Panc1 (cell line): ENCODE measurements at regions not wholly inside any gene's neighbourhood (a gene's known extent, or its start where the extent isn't known, plus 50 kb on each side); places are given as distances from the start of the nearest gene placed in this dataset.
"Not testable (repeated sequence)": the region's sequence is repeated elsewhere in the genome, so short reads cannot be mapped to it uniquely, and the experiment has no call there.

Experiments
- ATAC-seq: fragments of 200-7000 bp; cut with Tn5 transposase; 2 replicates; pipeline ENCODE4 v1.9.1; 2020; ENCODE audit warnings: mild to moderate bottlenecking, moderate library complexity
- BruUV-seq: library from RNA; stranded (reverse); fragments of 400-500 nt; replicated peaks from 2 replicates; lab custom pipeline; 2021; lab: Mats Ljungman, UMichigan
- CTCF ChIA-PET: fragments of 300-600 bp; sonication (Branson Sonifier 250); formaldehyde crosslinking; loops from one replicate; lab custom pipeline; 2022; ENCODE audit warnings: antibody characterized with exemption; lab: Charles Lee
- POLR2A ChIA-PET: fragments of 300-600 bp; sonication (Branson Sonifier 250); formaldehyde crosslinking; loops from one replicate; lab custom pipeline; 2022; ENCODE audit warnings: antibody characterized with exemption; lab: Charles Lee
- DNase-seq: peaks from one replicate; pipeline ENCODE4 v3.0.0-alpha.2; 2010; ENCODE audit warnings: low read depth, low spot score
- H3K27ac ChIP-seq: 2 replicates; pipeline ENCODE4 v1.5.1; 2011; ENCODE audit warnings: mild to moderate bottlenecking, low read length, inconsistent platforms
- H3K27me3 ChIP-seq: fragments of 200-500 bp; sonication (Bioruptor generic); 2 replicates; pipeline ENCODE4 v1.6.0; 2014; ENCODE audit warnings: low read length, inconsistent platforms; ENCODE audit not compliant: control insufficient read depth, insufficient read depth
- H3K36me3 ChIP-seq: fragments of 200-500 bp; sonication (Bioruptor generic); 2 replicates; pipeline ENCODE4 v1.5.1; 2014; ENCODE audit warnings: inconsistent platforms, mild to moderate bottlenecking, low read length, moderate library complexity; ENCODE audit not compliant: control insufficient read depth, insufficient read depth
- H3K4me1 ChIP-seq: 2 replicates; pipeline ENCODE4 v1.5.1; 2011; ENCODE audit warnings: inconsistent platforms, mild to moderate bottlenecking, low read length, moderate library complexity; ENCODE audit not compliant: control insufficient read depth, insufficient read depth
- H3K4me3 ChIP-seq, 2 experiments: 2 replicates each; pipeline ENCODE4 v1.5.1; 2011 to 2012; ENCODE audit warnings: low read depth in 2 of 2, low read length in 2 of 2, mild to moderate bottlenecking in 2 of 2, inconsistent platforms in 1 of 2, moderate library complexity in 1 of 2
- H3K9me3 ChIP-seq: fragments of 200-500 bp; sonication (Bioruptor generic); 2 replicates; pipeline ENCODE4 v1.5.1; 2014; ENCODE audit warnings: low read depth, mild to moderate bottlenecking, inconsistent platforms, low read length, moderate library complexity; ENCODE audit not compliant: control insufficient read depth, insufficient read depth
- REST ChIP-seq, 2 experiments: IDR thresholded peaks; 2 replicates each; pipeline ENCODE4 v1.6.1; 2011 to 2012; ENCODE audit warnings: low read depth in 2 of 2, control low read depth in 1 of 2, low read length in 1 of 2, mild to moderate bottlenecking in 1 of 2, moderate library complexity in 1 of 2; ENCODE audit not compliant: insufficient read depth in 1 of 2
- SIN3A ChIP-seq: IDR thresholded peaks from 2 replicates; pipeline ENCODE4 v1.6.1; 2012; ENCODE audit warnings: low read depth, mild to moderate bottlenecking, low read length, moderate library complexity, borderline replicate concordance; ENCODE audit not compliant: insufficient read depth
- TCF7L2 ChIP-seq: IDR thresholded peaks from 2 replicates; pipeline ENCODE4 v1.6.1; 2011; ENCODE audit warnings: mild to moderate bottlenecking, low read depth, low read length, inconsistent platforms
- in situ Hi-C: cut with HindIII; loops from 2 replicates; pipeline ENCODE4 v1.10.0; 2016; ENCODE audit warnings: low sequenced_read_pairs, low pct_unique_long_range_greater_than_20kb
- intact Hi-C: fragments of 100-400 bp; cut with micrococcal nuclease; formaldehyde crosslinking; loops from one replicate; pipeline ENCODE4 v1.10.0; 2022; ENCODE audit not compliant: unreplicated experiment
- TF ChIP-seq, protein P1 (sequence below): fragments of 450-650 bp; IDR thresholded peaks from 2 replicates; pipeline ENCODE4 v1.5.1; 2017; ENCODE audit warnings: mild to moderate bottlenecking

DNA sequence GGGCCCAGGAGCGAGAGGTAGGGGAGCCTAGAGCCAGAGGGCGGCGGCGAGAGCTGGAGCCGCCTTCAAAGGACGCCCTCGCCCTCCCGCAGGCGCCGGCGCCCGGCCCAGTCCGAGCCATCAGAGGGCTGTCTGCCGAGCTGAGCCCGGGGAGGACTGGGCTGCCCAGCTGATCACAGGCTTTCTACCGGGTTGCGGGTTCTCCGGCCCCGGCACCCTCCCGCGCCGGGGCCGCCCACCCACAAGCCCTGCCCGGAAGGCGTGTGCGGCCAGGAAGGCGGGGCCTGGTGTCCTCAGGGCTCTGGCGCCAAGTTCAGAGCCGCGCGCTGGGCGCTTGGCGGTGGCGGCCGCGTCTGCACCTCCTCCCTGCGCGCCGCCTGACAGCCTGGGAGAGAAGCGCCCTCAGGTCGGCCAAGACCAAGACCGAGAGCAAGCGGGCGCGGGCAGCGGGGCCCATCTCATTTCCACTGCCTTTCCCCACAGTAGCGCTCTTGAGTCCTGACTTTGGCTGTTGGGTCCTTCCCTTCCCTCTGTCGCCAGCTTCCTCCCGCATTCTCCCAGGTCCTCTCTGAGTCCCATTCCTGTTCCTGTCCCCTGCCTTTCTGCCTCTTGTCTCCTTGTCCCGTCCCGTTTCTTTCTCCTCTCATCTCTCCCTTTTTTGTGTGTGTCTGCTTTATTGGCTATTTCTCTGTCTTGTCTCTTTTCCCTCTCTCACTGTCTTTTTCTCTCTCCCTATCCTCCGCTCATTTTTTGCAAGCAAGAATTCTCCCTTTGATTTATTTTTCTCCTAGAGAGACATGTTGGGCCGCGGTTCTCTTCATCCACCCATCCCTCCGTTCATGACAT, 60.6 kb upstream of the MSMB start:
- peak overlapping the region; percentile 52 to 68 for H3K4me3 ChIP-seq
- ChIA-PET POLR2A (no interaction called here), CTCF (no interaction called here)
- BruUV-seq = no TSS peak
- intact Hi-C loops = no loop called here
- ATAC-seq (peak; percentile 99), DNase-seq (no peak)
- in situ Hi-C loops = no loop called here
- H3K4me1 ChIP-seq = no peaks in the 10 kb centered on the region
- H3K27ac ChIP-seq = 0 out of 2 replicates have a peak overlapping the region, but pooled peaks have one; percentile 34
- TF ChIP-seq, protein P1, sequence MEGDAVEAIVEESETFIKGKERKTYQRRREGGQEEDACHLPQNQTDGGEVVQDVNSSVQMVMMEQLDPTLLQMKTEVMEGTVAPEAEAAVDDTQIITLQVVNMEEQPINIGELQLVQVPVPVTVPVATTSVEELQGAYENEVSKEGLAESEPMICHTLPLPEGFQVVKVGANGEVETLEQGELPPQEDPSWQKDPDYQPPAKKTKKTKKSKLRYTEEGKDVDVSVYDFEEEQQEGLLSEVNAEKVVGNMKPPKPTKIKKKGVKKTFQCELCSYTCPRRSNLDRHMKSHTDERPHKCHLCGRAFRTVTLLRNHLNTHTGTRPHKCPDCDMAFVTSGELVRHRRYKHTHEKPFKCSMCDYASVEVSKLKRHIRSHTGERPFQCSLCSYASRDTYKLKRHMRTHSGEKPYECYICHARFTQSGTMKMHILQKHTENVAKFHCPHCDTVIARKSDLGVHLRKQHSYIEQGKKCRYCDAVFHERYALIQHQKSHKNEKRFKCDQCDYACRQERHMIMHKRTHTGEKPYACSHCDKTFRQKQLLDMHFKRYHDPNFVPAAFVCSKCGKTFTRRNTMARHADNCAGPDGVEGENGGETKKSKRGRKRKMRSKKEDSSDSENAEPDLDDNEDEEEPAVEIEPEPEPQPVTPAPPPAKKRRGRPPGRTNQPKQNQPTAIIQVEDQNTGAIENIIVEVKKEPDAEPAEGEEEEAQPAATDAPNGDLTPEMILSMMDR = no peak
- no peak for TF ChIP-seq SIN3A
- peak; percentile 50; the same call in 1 of the 2 replicates for TF ChIP-seq TCF7L2
- TF ChIP-seq REST (IDR thresholded peaks at IDR 0.05; ENCODE audit: insufficient read depth in 1 of 2, low read depth in 2 of 2, low read length in 1 of 2) = no peak
- H3K36me3 ChIP-seq = no peaks in the 10 kb centered on the region
- peaks cover 8% of the 10 kb centered on the region for H3K27me3 ChIP-seq
- H3K9me3 ChIP-seq = no peaks in the 10 kb centered on the region

GRCh38 chr10:46108158-46108499, 62.1 kb upstream of the MSMB start:
- in situ Hi-C loops, H3K4me1 ChIP-seq, DNase-seq, H3K4me3 ChIP-seq, H3K9me3 ChIP-seq, intact Hi-C loops, ATAC-seq, H3K27me3 ChIP-seq, H3K27ac ChIP-seq, CTCF ChIA-PET, H3K36me3 ChIP-seq, POLR2A ChIA-PET, BruUV-seq: not testable (repeated sequence)

DNA sequence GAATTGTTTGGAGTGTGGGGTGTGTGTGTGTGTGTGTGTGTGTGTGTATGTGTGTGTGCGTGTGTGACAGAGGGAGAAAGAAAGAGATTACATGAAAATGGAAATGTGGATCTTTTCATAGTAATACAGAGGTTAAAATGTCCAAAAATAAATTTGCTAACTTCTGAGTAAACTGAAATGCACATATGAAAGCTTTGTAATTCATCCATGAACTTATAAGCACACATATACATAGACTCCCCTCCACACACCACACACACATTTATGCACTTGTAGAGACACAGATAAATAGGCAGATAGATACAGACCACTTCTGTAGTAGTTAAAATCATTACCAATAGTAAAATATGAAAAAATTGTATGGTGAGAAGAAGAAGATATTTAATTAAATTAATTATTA, 108.2 kb upstream of the MSMB start:
- H3K4me3 ChIP-seq, H3K27ac ChIP-seq, CTCF ChIA-PET, BruUV-seq, intact Hi-C loops, in situ Hi-C loops, H3K27me3 ChIP-seq, H3K36me3 ChIP-seq, POLR2A ChIA-PET, H3K4me1 ChIP-seq, H3K9me3 ChIP-seq, ATAC-seq, DNase-seq: not testable (repeated sequence)

DNA sequence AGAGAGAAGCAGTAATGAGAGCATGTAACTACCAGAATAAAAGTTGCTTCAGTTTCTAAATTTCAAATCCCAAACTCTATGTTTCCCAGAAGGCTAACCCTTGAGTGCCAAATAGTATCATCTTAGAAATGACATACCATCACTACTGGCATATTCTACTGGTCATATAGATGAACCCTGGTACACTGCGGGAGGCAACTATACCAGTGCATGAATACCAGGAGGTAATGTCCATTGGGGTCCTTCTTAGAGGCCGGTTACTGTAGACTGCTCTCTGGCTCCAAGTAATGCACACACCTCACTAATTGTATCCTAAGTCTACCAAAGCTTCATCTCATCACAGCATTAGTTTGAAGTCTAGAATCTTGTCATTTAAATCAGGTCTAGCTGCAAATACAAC, 108.6 kb upstream of the MSMB start:
- BruUV-seq, DNase-seq, POLR2A ChIA-PET, in situ Hi-C loops, H3K36me3 ChIP-seq, CTCF ChIA-PET, intact Hi-C loops, H3K27me3 ChIP-seq, H3K9me3 ChIP-seq, H3K4me3 ChIP-seq, H3K27ac ChIP-seq, H3K4me1 ChIP-seq, ATAC-seq: not testable (repeated sequence)

DNA sequence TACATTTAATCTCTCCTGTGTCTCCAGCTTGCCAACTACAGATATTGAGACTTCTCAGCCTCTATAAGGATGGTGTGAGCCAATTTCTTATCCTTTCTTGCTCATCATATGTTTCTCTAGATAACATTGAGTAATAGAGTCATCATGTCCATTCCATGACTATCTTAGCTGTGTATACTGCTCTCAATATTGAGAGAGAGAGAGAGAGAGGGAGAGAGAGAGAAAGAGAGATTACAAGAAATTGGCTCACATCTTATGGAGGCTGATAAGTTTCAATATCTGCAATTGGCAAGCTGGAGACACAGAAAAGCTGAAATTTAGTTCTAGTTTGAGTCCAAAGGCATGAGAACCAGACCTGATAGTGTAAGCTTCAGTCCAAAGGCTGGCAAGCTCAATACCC, 110.8 kb upstream of the MSMB start:
- BruUV-seq, CTCF ChIA-PET, H3K27ac ChIP-seq, H3K9me3 ChIP-seq, H3K4me3 ChIP-seq, DNase-seq, H3K36me3 ChIP-seq, H3K27me3 ChIP-seq, ATAC-seq, intact Hi-C loops, in situ Hi-C loops, H3K4me1 ChIP-seq, POLR2A ChIA-PET: not testable (repeated sequence)
